SK-N-MC (cell line): ENCODE measurements at regions not wholly inside any gene's neighbourhood (a gene's known extent, or its start where the extent isn't known, plus 50 kb on each side); places are given as distances from the start of the nearest gene placed in this dataset.

Experiments used
- EZH2 ChIP-seq: fragments of 200-600 bp; sonication (generic); IDR thresholded peaks from one replicate; pipeline ENCODE4 v1.6.1; 2017; ENCODE audit warnings: antibody characterized with exemption
- POLR2AphosphoS5 ChIP-seq: IDR thresholded peaks from 2 replicates; pipeline ENCODE4 v1.6.1; 2012; ENCODE audit warnings: mild to moderate bottlenecking, low read depth, low read length, borderline replicate concordance

GRCh38 chr14:94868772-94869072 is 98.8 kb upstream of the GSC start:
- TF ChIP-seq POLR2AphosphoS5: no peak
- TF ChIP-seq EZH2: no peak
